ENCODE measurements at regions not wholly inside any gene's neighbourhood (a gene's known extent, or its start where the extent isn't known, plus 50 kb on each side); places are given as distances from the start of the nearest gene placed in this dataset.

- no peak overlapping the region for H3K4me3 ChIP-seq (ENCODE audit: low read depth, low read length)
- no peak for DNase-seq (ENCODE audit: low read depth)
- TF ChIP-seq, protein P1, sequence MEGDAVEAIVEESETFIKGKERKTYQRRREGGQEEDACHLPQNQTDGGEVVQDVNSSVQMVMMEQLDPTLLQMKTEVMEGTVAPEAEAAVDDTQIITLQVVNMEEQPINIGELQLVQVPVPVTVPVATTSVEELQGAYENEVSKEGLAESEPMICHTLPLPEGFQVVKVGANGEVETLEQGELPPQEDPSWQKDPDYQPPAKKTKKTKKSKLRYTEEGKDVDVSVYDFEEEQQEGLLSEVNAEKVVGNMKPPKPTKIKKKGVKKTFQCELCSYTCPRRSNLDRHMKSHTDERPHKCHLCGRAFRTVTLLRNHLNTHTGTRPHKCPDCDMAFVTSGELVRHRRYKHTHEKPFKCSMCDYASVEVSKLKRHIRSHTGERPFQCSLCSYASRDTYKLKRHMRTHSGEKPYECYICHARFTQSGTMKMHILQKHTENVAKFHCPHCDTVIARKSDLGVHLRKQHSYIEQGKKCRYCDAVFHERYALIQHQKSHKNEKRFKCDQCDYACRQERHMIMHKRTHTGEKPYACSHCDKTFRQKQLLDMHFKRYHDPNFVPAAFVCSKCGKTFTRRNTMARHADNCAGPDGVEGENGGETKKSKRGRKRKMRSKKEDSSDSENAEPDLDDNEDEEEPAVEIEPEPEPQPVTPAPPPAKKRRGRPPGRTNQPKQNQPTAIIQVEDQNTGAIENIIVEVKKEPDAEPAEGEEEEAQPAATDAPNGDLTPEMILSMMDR (IDR thresholded peaks at IDR 0.05; ENCODE audit: control insufficient read depth, extremely low read depth, insufficient read depth): no peak
Measured at GRCh38 chr19:16018106-16018755, 58.1 kb upstream of the TPM4 start.

GRCh38 chr19:16018801-16019551, 57.3 kb upstream of the TPM4 start:
- no peak overlapping the region for H3K4me3 ChIP-seq (ENCODE audit: low read depth, low read length)
- TF ChIP-seq, protein P1 (IDR thresholded peaks at IDR 0.05; ENCODE audit: control insufficient read depth, extremely low read depth, insufficient read depth): no peak
- DNase-seq (ENCODE audit: low read depth): no peak

GRCh38 chr19:16019691-16020448, 56.4 kb upstream of the TPM4 start:
- H3K4me3 ChIP-seq (ENCODE audit: low read depth, low read length): no peak overlapping the region
- no peak for DNase-seq (ENCODE audit: low read depth)
- TF ChIP-seq, protein P1 (IDR thresholded peaks at IDR 0.05; ENCODE audit: control insufficient read depth, extremely low read depth, insufficient read depth): no peak

GRCh38 chr19:16021796-16022195, 54.5 kb upstream of the TPM4 start:
- no peak for DNase-seq (ENCODE audit: low read depth)
- H3K4me3 ChIP-seq (ENCODE audit: low read depth, low read length): no peak overlapping the region
- TF ChIP-seq, protein P1 (IDR thresholded peaks at IDR 0.05; ENCODE audit: control insufficient read depth, extremely low read depth, insufficient read depth): no peak

DNA sequence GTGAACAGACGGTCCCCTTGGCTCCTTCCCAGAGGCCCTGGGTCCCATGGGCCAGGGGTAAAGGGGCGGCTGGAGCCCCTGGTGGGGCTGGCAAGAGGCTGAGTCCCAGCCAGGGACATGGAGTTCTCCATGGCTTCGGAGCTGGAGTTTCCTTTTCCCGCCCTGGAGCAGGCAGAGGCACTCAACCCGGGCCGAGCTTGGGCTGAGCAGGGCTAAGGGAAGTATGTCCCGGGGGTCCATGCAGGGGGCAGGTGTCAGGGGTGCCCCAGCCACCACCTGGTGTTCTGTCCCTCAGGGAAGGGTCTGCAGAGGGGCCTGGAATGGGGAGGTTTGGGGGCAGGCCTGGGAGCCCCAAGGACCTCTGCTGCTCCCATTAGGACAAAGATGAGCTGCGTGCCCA, 54.0 kb upstream of the TPM4 start:
- DNase-seq (ENCODE audit: low read depth): no peak
- no peak overlapping the region for H3K4me3 ChIP-seq (ENCODE audit: low read depth, low read length)
- TF ChIP-seq, protein P1 (IDR thresholded peaks at IDR 0.05; ENCODE audit: control insufficient read depth, extremely low read depth, insufficient read depth): no peak

GRCh38 chr19:16022681-16023080, 53.6 kb upstream of the TPM4 start:
- TF ChIP-seq, protein P1 (IDR thresholded peaks at IDR 0.05; ENCODE audit: control insufficient read depth, extremely low read depth, insufficient read depth): no peak

More at GRCh38 chr19:16022681-16023080, 53.6 kb upstream of the TPM4 start:
- DNase-seq (ENCODE audit: low read depth): no peak
- H3K4me3 ChIP-seq (ENCODE audit: low read depth, low read length): no peak overlapping the region

Data from LNCaP clone FGC (cell line).